IMR-90 (cell line): ENCODE measurements at regions not wholly inside any gene's neighbourhood (a gene's known extent, or its start where the extent isn't known, plus 50 kb on each side); places are given as distances from the start of the nearest gene placed in this dataset.

Experiments used
- ATAC-seq: fragments of 200-7000 bp; cut with Tn5 transposase; 2 replicates; pipeline ENCODE4 v1.9.1; 2020; ENCODE audit warnings: low read depth, mild to moderate bottlenecking, moderate library complexity
- BruUV-seq: library from RNA; stranded (reverse); fragments of 400-500 nt; replicated peaks from 2 replicates; lab custom pipeline; 2021; lab: Mats Ljungman, UMichigan
- CTCF ChIA-PET: fragments of 300-600 bp; formaldehyde crosslinking; extraction: SDS; loops from one replicate; lab custom pipeline; 2021; ENCODE audit warnings: antibody characterized with exemption; lab: Yijun Ruan, JAX
- POLR2A ChIA-PET: fragments of 300-600 bp; sonication (Branson Sonifier 250); formaldehyde crosslinking; loops from one replicate; lab custom pipeline; 2022; ENCODE audit warnings: antibody characterized with exemption; ENCODE audit not compliant: unreplicated experiment; lab: Charles Lee
- DNase-seq: peaks from one replicate; pipeline ENCODE4 v3.0.0; 2013
- H2AFZ ChIP-seq: replicated peaks from 2 replicates; pipeline ENCODE3; 2013; ENCODE audit warnings: low read length, mild to moderate bottlenecking; ENCODE audit not compliant: poor library complexity
- H2AK5ac ChIP-seq: 2 replicates; pipeline ENCODE4 v1.6.1; 2013; ENCODE audit warnings: low read depth, low read length, inconsistent platforms
- H2AK9ac ChIP-seq: replicated peaks from 2 replicates; pipeline ENCODE3; 2013; ENCODE audit warnings: mild to moderate bottlenecking, low read depth, low read length, moderate library complexity; ENCODE audit not compliant: poor library complexity
- H2BK120ac ChIP-seq: 2 replicates; pipeline ENCODE4 v1.6.1; 2013; ENCODE audit warnings: low read depth, low read length, inconsistent platforms
- H2BK15ac ChIP-seq: 3 replicates; pipeline ENCODE4 v1.6.1; 2013; ENCODE audit warnings: low read depth, low read length, inconsistent platforms
- H2BK20ac ChIP-seq: 2 replicates; pipeline ENCODE4 v1.6.1; 2013; ENCODE audit warnings: low read depth, mild to moderate bottlenecking, inconsistent platforms, low read length, moderate library complexity
- H2BK5ac ChIP-seq: 2 replicates; pipeline ENCODE4 v1.6.1; 2013; ENCODE audit warnings: mild to moderate bottlenecking, low read depth, low read length, inconsistent platforms; ENCODE audit not compliant: poor library complexity, severe bottlenecking
- H3K14ac ChIP-seq: replicated peaks from 2 replicates; pipeline ENCODE4 v1.6.1; 2013; ENCODE audit warnings: low read depth, low read length, inconsistent platforms
- H3K18ac ChIP-seq: 2 replicates; pipeline ENCODE4 v1.6.1; 2013; ENCODE audit warnings: low read depth, low read length, control low read depth
- H3K23ac ChIP-seq: 2 replicates; pipeline ENCODE4 v1.6.1; 2013; ENCODE audit warnings: low read depth, low read length, inconsistent platforms
- H3K27ac ChIP-seq: 2 replicates; pipeline ENCODE4 v1.5.1; 2013; ENCODE audit warnings: mild to moderate bottlenecking, control low read depth, low read length; ENCODE audit not compliant: insufficient read depth
- H3K27me3 ChIP-seq: 2 replicates; pipeline ENCODE4 v1.6.1; 2013; ENCODE audit warnings: low read length; ENCODE audit not compliant: control insufficient read depth, insufficient read depth
- H3K36me3 ChIP-seq: 2 replicates; pipeline ENCODE4 v1.6.1; 2013; ENCODE audit warnings: low read length, mixed read lengths; ENCODE audit not compliant: control insufficient read depth, insufficient read depth
- H3K4ac ChIP-seq: 2 replicates; pipeline ENCODE4 v1.6.1; 2013; ENCODE audit warnings: low read depth, low read length, inconsistent platforms
- H3K4me1 ChIP-seq: 2 replicates; pipeline ENCODE4 v1.6.1; 2013; ENCODE audit warnings: low read length, mixed read lengths; ENCODE audit not compliant: control insufficient read depth, insufficient read depth
- H3K4me2 ChIP-seq: 2 replicates; pipeline ENCODE4 v1.6.1; 2013; ENCODE audit warnings: low read depth, mild to moderate bottlenecking, control low read depth, low read length, moderate library complexity
- H3K4me3 ChIP-seq: 2 replicates; pipeline ENCODE4 v1.5.1; 2013; ENCODE audit warnings: low read depth, mild to moderate bottlenecking, control low read depth, low read length, moderate library complexity; ENCODE audit not compliant: insufficient read depth
- H3K56ac ChIP-seq: 2 replicates; pipeline ENCODE4 v1.6.1; 2013; ENCODE audit warnings: low read length, inconsistent platforms; ENCODE audit not compliant: insufficient read depth; ENCODE audit errors: extremely low read depth
- H3K79me1 ChIP-seq, 2 experiments: 2 replicates each; pipeline ENCODE4 v1.6.1; 2013; ENCODE audit warnings: low read length in 2 of 2, inconsistent platforms in 1 of 2, low read depth in 1 of 2
- H3K9ac ChIP-seq: 2 replicates; pipeline ENCODE4 v1.6.1; 2013; ENCODE audit warnings: low read depth, low read length, control low read depth
- H3K9me1 ChIP-seq: 2 replicates; pipeline ENCODE4 v1.6.1; 2013; ENCODE audit warnings: low read length, inconsistent platforms; ENCODE audit not compliant: insufficient read depth
- H3K9me3 ChIP-seq: 2 replicates; pipeline ENCODE4 v1.6.1; 2013; ENCODE audit warnings: low read length; ENCODE audit not compliant: control insufficient read depth, insufficient read depth
- H4K20me1 ChIP-seq: 2 replicates; pipeline ENCODE4 v1.6.1; 2013; ENCODE audit warnings: low read length, inconsistent platforms; ENCODE audit not compliant: insufficient read depth
- H4K5ac ChIP-seq: 2 replicates; pipeline ENCODE4 v1.6.1; 2013; ENCODE audit warnings: mild to moderate bottlenecking, low read depth, low read length, control low read depth
- H4K8ac ChIP-seq, 2 experiments: 2 replicates each; pipeline ENCODE4 v1.6.1; 2013; ENCODE audit warnings: low read depth in 2 of 2, low read length in 2 of 2, control low read depth in 1 of 2, inconsistent platforms in 1 of 2
- H4K91ac ChIP-seq: 2 replicates; pipeline ENCODE4 v1.6.1; 2013; ENCODE audit warnings: low read depth, low read length, inconsistent platforms; ENCODE audit not compliant: insufficient read depth
- MAFK ChIP-seq: IDR thresholded peaks from 2 replicates; pipeline ENCODE4 v1.6.1; 2012; ENCODE audit warnings: low read depth, low read length, improper control_type of control experiment
- RAD21 ChIP-seq: IDR thresholded peaks from 2 replicates; pipeline ENCODE4 v1.6.1; 2012; ENCODE audit warnings: low read length, improper control_type of control experiment
- WGBS, 2 experiments: methylation state at CpG; one replicate each; pipeline versions ENCODE4 v1.1.5 to v1.1.7; 2013; ENCODE audit warnings: missing lambda C conversion rate in 2 of 2; ENCODE audit not compliant: insufficient read length in 1 of 2; ENCODE audit errors: extremely low coverage in 2 of 2; 5-methylcytosine and 5-hydroxymethylcytosine counted together
- dilution Hi-C: fragments of 300-500 bp; cut with HindIII; formaldehyde crosslinking; loops from one replicate; pipeline ENCODE4 v1.14.3; 2018; ENCODE audit warnings: low sequenced_read_pairs; ENCODE audit not compliant: unreplicated experiment
- in situ Hi-C: fragments of 300-500 bp; cut with MboI; formaldehyde crosslinking; loops from 3 replicates; pipeline ENCODE4 v1.14.3; 2019; ENCODE audit warnings: low sequenced_read_pairs, inconsistent platforms, mixed read lengths
- intact Hi-C: fragments of 100-400 bp; cut with micrococcal nuclease; formaldehyde crosslinking; loops from 2 replicates; pipeline ENCODE4 v1.10.0; 2022
- TF ChIP-seq, protein P1 (sequence below): fragments of 150-350 bp; IDR thresholded peaks from 2 replicates; pipeline ENCODE4 v1.6.1; 2016; ENCODE audit warnings: low read depth, mild to moderate bottlenecking, low read length, moderate library complexity, borderline replicate concordance
- TF ChIP-seq, protein P2 (sequence below): fragments of 150-350 bp; IDR thresholded peaks from 2 replicates; pipeline ENCODE4 v1.6.1; 2017; ENCODE audit warnings: mild to moderate bottlenecking, antibody characterized with exemption, low read length, low read depth

DNA sequence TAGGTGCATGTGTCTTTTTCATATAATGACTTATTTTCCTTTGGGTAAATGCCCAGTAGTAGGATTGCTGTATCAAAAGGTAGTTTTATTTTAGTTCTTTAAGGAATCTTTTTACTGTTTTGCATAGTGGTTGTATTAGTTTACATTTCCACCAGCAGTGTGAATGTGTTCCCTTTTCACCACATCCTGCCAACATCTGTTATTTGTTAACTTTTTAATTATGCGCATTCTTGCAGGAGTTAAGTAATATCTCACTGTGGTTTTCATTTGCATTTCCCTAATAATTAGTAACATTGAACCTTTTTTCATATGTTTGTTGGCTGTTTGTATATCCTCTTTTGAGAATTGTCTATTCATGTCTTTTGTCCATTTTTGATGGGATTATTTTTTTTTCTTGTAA is 1761.9 kb downstream of the PLA2G4A start:
- no peaks in the 10 kb centered on the region for H3K27me3 ChIP-seq
- POLR2A ChIA-PET, result no interaction called here
- no peak overlapping the region for H2AFZ ChIP-seq
- WGBS, 2 experiments, result no CpG with 5 or more reads among the region's 1 CpG
- no peak overlapping the region for H3K27ac ChIP-seq
- H3K9ac ChIP-seq, result no peak overlapping the region
- H4K5ac ChIP-seq, result no peak overlapping the region
- H3K9me3 ChIP-seq, result no peaks in the 10 kb centered on the region
- dilution Hi-C loops (no loop called here), in situ Hi-C loops (no loop called here), intact Hi-C loops (loop anchor here (5.0 kb wide), 1 partner anchor 1178 kb away; no protein-coding TSS in a partner anchor)
- ATAC-seq (no peak), DNase-seq (no peak)
- no peaks in the 10 kb centered on the region for H3K79me1 ChIP-seq
- no peak overlapping the region for H3K18ac ChIP-seq
- H2AK5ac ChIP-seq, result no peak overlapping the region
- no peak overlapping the region for H3K4me2 ChIP-seq
- no peak overlapping the region for H3K14ac ChIP-seq
- H3K4ac ChIP-seq, result no peak overlapping the region
- CTCF ChIA-PET, result no interaction called here
- H4K20me1 ChIP-seq, result no peaks in the 10 kb centered on the region
- no peak overlapping the region for H2BK120ac ChIP-seq
- TF ChIP-seq, protein P1, sequence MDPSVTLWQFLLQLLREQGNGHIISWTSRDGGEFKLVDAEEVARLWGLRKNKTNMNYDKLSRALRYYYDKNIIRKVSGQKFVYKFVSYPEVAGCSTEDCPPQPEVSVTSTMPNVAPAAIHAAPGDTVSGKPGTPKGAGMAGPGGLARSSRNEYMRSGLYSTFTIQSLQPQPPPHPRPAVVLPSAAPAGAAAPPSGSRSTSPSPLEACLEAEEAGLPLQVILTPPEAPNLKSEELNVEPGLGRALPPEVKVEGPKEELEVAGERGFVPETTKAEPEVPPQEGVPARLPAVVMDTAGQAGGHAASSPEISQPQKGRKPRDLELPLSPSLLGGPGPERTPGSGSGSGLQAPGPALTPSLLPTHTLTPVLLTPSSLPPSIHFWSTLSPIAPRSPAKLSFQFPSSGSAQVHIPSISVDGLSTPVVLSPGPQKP, result no peak
- TF ChIP-seq MAFK, result no peak
- no peak for TF ChIP-seq RAD21
- TF ChIP-seq, protein P2, sequence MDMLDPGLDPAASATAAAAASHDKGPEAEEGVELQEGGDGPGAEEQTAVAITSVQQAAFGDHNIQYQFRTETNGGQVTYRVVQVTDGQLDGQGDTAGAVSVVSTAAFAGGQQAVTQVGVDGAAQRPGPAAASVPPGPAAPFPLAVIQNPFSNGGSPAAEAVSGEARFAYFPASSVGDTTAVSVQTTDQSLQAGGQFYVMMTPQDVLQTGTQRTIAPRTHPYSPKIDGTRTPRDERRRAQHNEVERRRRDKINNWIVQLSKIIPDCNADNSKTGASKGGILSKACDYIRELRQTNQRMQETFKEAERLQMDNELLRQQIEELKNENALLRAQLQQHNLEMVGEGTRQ, result no peak
- no peak overlapping the region for H2BK5ac ChIP-seq
- H3K9me1 ChIP-seq, result no peaks in the 10 kb centered on the region
- no TSS peak for BruUV-seq
- no peak overlapping the region for H2BK15ac ChIP-seq
- H4K91ac ChIP-seq, result no peak overlapping the region
- no peaks in the 10 kb centered on the region for H3K4me1 ChIP-seq
- no peak overlapping the region for H3K4me3 ChIP-seq
- no peaks in the 10 kb centered on the region for H3K36me3 ChIP-seq
- H2BK20ac ChIP-seq, result no peak overlapping the region
- H2AK9ac ChIP-seq, result no peak overlapping the region
- no peak overlapping the region for H3K23ac ChIP-seq
- no peak overlapping the region for H4K8ac ChIP-seq
- no peak overlapping the region for H3K56ac ChIP-seq
